Activated B cell treated with CpG ODN at 0.5 μM for 24 hours (primary cell): ENCODE measurements at regions not wholly inside any gene's neighbourhood (a gene's known extent, or its start where the extent isn't known, plus 50 kb on each side); places are given as distances from the start of the nearest gene placed in this dataset.

ENCODE experiments used
- ATAC-seq: fragments of 200-7000 bp; cut with Tn5 transposase; one replicate; pipeline ENCODE4 v1.10.0; 2021; ENCODE audit warnings: low read depth, mild to moderate bottlenecking, moderate library complexity
- CTCF ChIA-PET: fragments of 350-600 bp; sonication (Branson Sonifier 250); formaldehyde crosslinking; loops from one replicate; lab custom pipeline; 2021; ENCODE audit warnings: antibody characterized with exemption; lab: Charles Lee
- POLR2A ChIA-PET: fragments of 350-600 bp; sonication (Branson Sonifier 250); formaldehyde crosslinking; loops from one replicate; lab custom pipeline; 2021; ENCODE audit warnings: antibody characterized with exemption; lab: Charles Lee
- DNase-seq: peaks from one replicate; pipeline ENCODE4 v3.0.0; 2022
- H3K27ac Mint-ChIP-seq: one replicate; pipeline ENCODE4 v1.8.0; 2020; ENCODE audit warnings: mixed read lengths
- H3K27me3 Mint-ChIP-seq: one replicate; pipeline ENCODE4 v1.8.0; 2021; ENCODE audit warnings: mixed read lengths
- H3K36me3 Mint-ChIP-seq: one replicate; pipeline ENCODE4 v1.8.0; 2021; ENCODE audit warnings: low read depth, mixed read lengths
- H3K4me1 Mint-ChIP-seq: one replicate; pipeline ENCODE4 v1.8.0; 2021; ENCODE audit warnings: mixed read lengths
- H3K4me3 Mint-ChIP-seq: one replicate; pipeline ENCODE4 v1.8.0; 2020; ENCODE audit warnings: mild to moderate bottlenecking, mixed read lengths
- H3K9me3 Mint-ChIP-seq: one replicate; pipeline ENCODE4 v1.8.0; 2020; ENCODE audit warnings: mixed read lengths
- CTCF ChIP-seq: fragments of 200-600 bp; IDR thresholded peaks from one replicate; pipeline ENCODE4 v1.8.0; 2022; ENCODE audit warnings: antibody characterized with exemption, mild to moderate bottlenecking
- intact Hi-C: fragments of 100-400 bp; cut with micrococcal nuclease; formaldehyde crosslinking; loops from one replicate; pipeline ENCODE4 v1.15.1; 2024

- Mint-ChIP-seq H3K27me3 (no peaks in the 10 kb centered on the region), H3K4me1 (peaks cover 14% of the 10 kb centered on the region), H3K27ac (no peak overlapping the region), H3K9me3 (peaks cover 6% of the 10 kb centered on the region), H3K4me3 (no peak overlapping the region), H3K36me3 (no peaks in the 10 kb centered on the region)
- no peak for DNase-seq
- ATAC-seq: no peak
- ChIA-PET CTCF (no interaction called here), POLR2A (no interaction called here)
- intact Hi-C loops: no loop called here
- no peak for TF ChIP-seq CTCF
Measured at GRCh38 chr11:110921742-110922521, 209.7 kb upstream of the ARHGAP20 start.

DNA sequence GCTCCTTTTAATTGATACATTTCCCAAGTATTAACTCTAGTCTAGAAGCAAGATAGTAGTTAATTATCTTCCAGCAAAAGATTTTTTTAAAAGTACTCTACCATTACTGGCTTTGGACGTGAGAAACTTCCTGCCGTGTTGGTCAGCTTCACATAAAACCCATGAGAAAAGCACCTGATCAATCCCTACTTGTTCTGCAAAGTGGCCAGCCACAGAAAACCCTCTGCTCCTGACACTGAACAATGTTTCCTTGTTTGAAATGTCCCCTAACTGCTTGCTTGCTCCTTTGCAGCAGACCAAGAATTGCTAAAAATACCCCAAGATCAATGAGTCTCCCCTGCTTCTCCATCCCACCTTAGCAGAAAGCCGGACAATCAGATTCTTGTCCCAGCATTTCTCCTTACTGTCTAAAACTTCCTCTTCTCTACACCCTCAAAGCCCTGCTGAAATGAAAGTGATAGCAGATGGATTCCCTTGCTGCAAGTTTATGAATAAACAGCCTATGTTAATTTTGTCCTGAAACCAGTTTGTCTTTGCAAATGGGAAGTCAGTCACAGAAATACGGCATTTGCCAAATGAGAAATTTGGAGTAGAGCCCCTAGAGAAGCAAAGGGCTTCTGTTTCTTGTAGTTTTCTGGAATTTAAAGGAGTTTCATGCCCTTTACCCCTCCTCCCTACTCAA, 207.1 kb upstream of the ARHGAP20 start:
- no peak overlapping the region for H3K27ac Mint-ChIP-seq
- no peak overlapping the region for H3K4me3 Mint-ChIP-seq
- TF ChIP-seq CTCF: no peak
- H3K9me3 Mint-ChIP-seq: peaks cover 10% of the 10 kb centered on the region
- POLR2A ChIA-PET: no interaction called here
- CTCF ChIA-PET: no interaction called here
- H3K4me1 Mint-ChIP-seq: peaks cover 14% of the 10 kb centered on the region
- no peaks in the 10 kb centered on the region for H3K27me3 Mint-ChIP-seq
- DNase-seq: no peak
- no peak for ATAC-seq
- no peaks in the 10 kb centered on the region for H3K36me3 Mint-ChIP-seq
- intact Hi-C loops: no loop called here

GRCh38 chr11:110918351-110918750, 206.1 kb upstream of the ARHGAP20 start:
- Mint-ChIP-seq H3K27ac (no peak overlapping the region), H3K9me3 (peaks cover 10% of the 10 kb centered on the region), H3K4me1 (peaks cover 14% of the 10 kb centered on the region), H3K4me3 (no peak overlapping the region), H3K36me3 (no peaks in the 10 kb centered on the region), H3K27me3 (no peaks in the 10 kb centered on the region)
- TF ChIP-seq CTCF: no peak
- ATAC-seq (no peak), DNase-seq (no peak)
- intact Hi-C loops: no loop called here
- CTCF ChIA-PET: no interaction called here
- POLR2A ChIA-PET: no interaction called here

DNA sequence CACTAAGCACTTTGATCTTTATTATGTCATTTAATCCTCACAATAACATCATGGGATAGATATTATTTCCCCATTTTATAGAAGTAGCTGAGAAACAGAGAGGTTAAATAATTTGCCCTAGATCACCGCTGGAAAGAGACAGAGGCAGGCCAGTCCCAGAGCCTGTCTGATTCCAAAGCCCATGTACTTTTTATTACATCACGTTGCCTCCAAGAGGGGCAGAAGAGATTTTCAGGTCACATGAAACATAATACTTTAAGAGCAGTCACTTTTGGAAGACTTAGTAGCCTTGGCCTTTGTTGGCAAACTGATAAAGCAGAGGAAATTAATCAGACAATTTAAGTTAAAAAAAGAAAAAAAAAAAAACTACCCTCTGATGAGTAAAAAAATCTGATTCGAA, 200.2 kb upstream of the ARHGAP20 start:
- H3K4me3 Mint-ChIP-seq: no peak overlapping the region
- CTCF ChIA-PET: no interaction called here
- H3K27me3 Mint-ChIP-seq: no peaks in the 10 kb centered on the region
- TF ChIP-seq CTCF: no peak
- ATAC-seq: no peak
- POLR2A ChIA-PET: no interaction called here
- DNase-seq: no peak
- peaks cover 10% of the 10 kb centered on the region for H3K9me3 Mint-ChIP-seq
- peaks cover 15% of the 10 kb centered on the region for H3K4me1 Mint-ChIP-seq
- H3K27ac Mint-ChIP-seq: no peak overlapping the region
- no peaks in the 10 kb centered on the region for H3K36me3 Mint-ChIP-seq
- intact Hi-C loops: no loop called here

GRCh38 chr11:110910384-110910783, 198.1 kb upstream of the ARHGAP20 start:
- Mint-ChIP-seq H3K27me3 (no peaks in the 10 kb centered on the region), H3K4me1 (peaks cover 21% of the 10 kb centered on the region), H3K4me3 (no peak overlapping the region), H3K27ac (no peak overlapping the region), H3K9me3 (peaks cover 6% of the 10 kb centered on the region), H3K36me3 (no peaks in the 10 kb centered on the region)
- no peak for ATAC-seq
- ChIA-PET CTCF (no interaction called here), POLR2A (no interaction called here)
- no peak for DNase-seq
- no peak for TF ChIP-seq CTCF
- intact Hi-C loops: no loop called here
